Fibroblast of lung (primary cell): ENCODE measurements at regions not wholly inside any gene's neighbourhood (a gene's known extent, or its start where the extent isn't known, plus 50 kb on each side); places are given as distances from the start of the nearest gene placed in this dataset.

Source experiments
- DNase-seq, 2 donors: peaks; one replicate each; pipeline versions ENCODE4 v3.0.0 to v3.0.0-alpha.2; 2010; ENCODE audit warnings: low read depth in 2 of 2
- H2AFZ ChIP-seq: 2 replicates; pipeline ENCODE4 v1.5.1; 2012; ENCODE audit warnings: low read length, control low read depth, inconsistent platforms
- H3K27ac ChIP-seq: 2 replicates; pipeline ENCODE4 v1.5.1; 2011; ENCODE audit warnings: low read length, control low read depth; ENCODE audit not compliant: insufficient read depth
- H3K27me3 ChIP-seq: 2 replicates; pipeline ENCODE4 v1.5.1; 2011; ENCODE audit warnings: mild to moderate bottlenecking, low read length; ENCODE audit not compliant: control insufficient read depth, insufficient read depth
- H3K36me3 ChIP-seq: 2 replicates; pipeline ENCODE4 v1.5.1; 2011; ENCODE audit warnings: low read length; ENCODE audit not compliant: control insufficient read depth, insufficient read depth
- H3K4me1 ChIP-seq: 2 replicates; pipeline ENCODE4 v1.5.1; 2011; ENCODE audit warnings: low read length; ENCODE audit not compliant: control insufficient read depth, insufficient read depth; ENCODE audit errors: extremely low read depth
- H3K4me2 ChIP-seq: 2 replicates; pipeline ENCODE4 v1.5.1; 2011; ENCODE audit warnings: low read length, control low read depth; ENCODE audit not compliant: insufficient read depth; ENCODE audit errors: extremely low read depth
- H3K4me3 ChIP-seq, 4 experiments: fragments of 200-600 bp in 1 of 4; sonication (generic) in 1 of 4; replicated peaks in 1 of 4; 2 replicates each; pipeline ENCODE4 v1.5.1; 2011 to 2016; ENCODE audit warnings: low read length in 4 of 4, low read depth in 3 of 4, mild to moderate bottlenecking in 3 of 4, control low read depth in 2 of 4, inconsistent platforms in 1 of 4, mixed read lengths in 1 of 4; ENCODE audit not compliant: insufficient read depth in 1 of 4; ENCODE audit errors: control extremely low read depth in 1 of 4
- H3K79me2 ChIP-seq: 2 replicates; pipeline ENCODE4 v1.5.1; 2012; ENCODE audit warnings: mild to moderate bottlenecking, low read length, inconsistent platforms; ENCODE audit not compliant: control insufficient read depth, insufficient read depth
- H3K9ac ChIP-seq: 2 replicates; pipeline ENCODE4 v1.5.1; 2011; ENCODE audit warnings: mild to moderate bottlenecking, low read length, control low read depth; ENCODE audit not compliant: insufficient read depth
- H3K9me3 ChIP-seq: 2 replicates; pipeline ENCODE4 v1.5.1; 2012; ENCODE audit warnings: low read depth, low read length; ENCODE audit not compliant: control insufficient read depth, insufficient read depth
- H4K20me1 ChIP-seq: 2 replicates; pipeline ENCODE4 v1.5.1; 2011; ENCODE audit warnings: low read length; ENCODE audit not compliant: control insufficient read depth, insufficient read depth; ENCODE audit errors: extremely low read depth
- CTCF ChIP-seq, 2 donors: IDR thresholded peaks in 1 of 2; conservative IDR thresholded peaks in 1 of 2; 1 replicate in 1 of 2; 2 replicates in 1 of 2; pipeline ENCODE4 v1.5.1; 2011 to 2012; ENCODE audit warnings: low read length in 2 of 2, control low read depth in 1 of 2, inconsistent platforms in 1 of 2, low read depth in 1 of 2, mild to moderate bottlenecking in 1 of 2
- EZH2 ChIP-seq: IDR thresholded peaks from 2 replicates; pipeline ENCODE4 v1.5.1; 2012; ENCODE audit warnings: low read length, control low read depth, mild to moderate bottlenecking; ENCODE audit errors: missing control alignments

- no peak overlapping the region for H3K9ac ChIP-seq
- H4K20me1 ChIP-seq: no peaks in the 10 kb centered on the region
- H3K27ac ChIP-seq: no peak overlapping the region
- H3K4me1 ChIP-seq: no peaks in the 10 kb centered on the region
- H3K4me3 ChIP-seq: no peak overlapping the region
- no peaks in the 10 kb centered on the region for H3K27me3 ChIP-seq
- no peak overlapping the region for H3K4me2 ChIP-seq
- no peak overlapping the region for H2AFZ ChIP-seq
- H3K36me3 ChIP-seq: no peaks in the 10 kb centered on the region
- H3K9me3 ChIP-seq: no peaks in the 10 kb centered on the region
- H3K79me2 ChIP-seq: no peaks in the 10 kb centered on the region
- no peak for DNase-seq
- TF ChIP-seq CTCF (conservative IDR thresholded peaks at IDR 0.05 in 1 of 2, IDR thresholded peaks at IDR 0.05 in 1 of 2; ENCODE audit: low read depth in 1 of 2, low read length in 2 of 2) (no peak), EZH2 (no peak)
Observed at GRCh38 chrX:39356119-39356807, 555.0 kb downstream of the MID1IP1 start.

GRCh38 chrX:39360101-39360500, 558.8 kb downstream of the MID1IP1 start:
- no peaks in the 10 kb centered on the region for H3K79me2 ChIP-seq
- H3K9me3 ChIP-seq: no peaks in the 10 kb centered on the region
- H3K4me2 ChIP-seq: no peak overlapping the region
- no peaks in the 10 kb centered on the region for H3K4me1 ChIP-seq
- TF ChIP-seq EZH2 (no peak), CTCF (conservative IDR thresholded peaks at IDR 0.05 in 1 of 2, IDR thresholded peaks at IDR 0.05 in 1 of 2; ENCODE audit: low read depth in 1 of 2, low read length in 2 of 2) (no peak)
- DNase-seq: no peak
- H3K9ac ChIP-seq: no peak overlapping the region
- no peaks in the 10 kb centered on the region for H3K36me3 ChIP-seq
- no peaks in the 10 kb centered on the region for H3K27me3 ChIP-seq
- H3K4me3 ChIP-seq: no peak overlapping the region
- H3K27ac ChIP-seq: no peak overlapping the region
- no peak overlapping the region for H2AFZ ChIP-seq
- no peaks in the 10 kb centered on the region for H4K20me1 ChIP-seq

GRCh38 chrX:39361736-39362135, 560.5 kb downstream of the MID1IP1 start:
- H3K9ac ChIP-seq: no peak overlapping the region
- no peak overlapping the region for H3K4me2 ChIP-seq
- H3K36me3 ChIP-seq: no peaks in the 10 kb centered on the region
- TF ChIP-seq EZH2: no peak
- no peak for TF ChIP-seq CTCF (conservative IDR thresholded peaks at IDR 0.05 in 1 of 2, IDR thresholded peaks at IDR 0.05 in 1 of 2; ENCODE audit: low read depth in 1 of 2, low read length in 2 of 2)
- H3K4me1 ChIP-seq: no peaks in the 10 kb centered on the region
- no peak for DNase-seq
- no peaks in the 10 kb centered on the region for H3K79me2 ChIP-seq
- no peak overlapping the region for H3K27ac ChIP-seq
- no peak overlapping the region for H2AFZ ChIP-seq
- H4K20me1 ChIP-seq: no peaks in the 10 kb centered on the region
- H3K4me3 ChIP-seq: no peak overlapping the region
- H3K9me3 ChIP-seq: no peaks in the 10 kb centered on the region
- no peaks in the 10 kb centered on the region for H3K27me3 ChIP-seq
